SK-N-SH (cell line): ENCODE measurements at regions not wholly inside any gene's neighbourhood (a gene's known extent, or its start where the extent isn't known, plus 50 kb on each side); places are given as distances from the start of the nearest gene placed in this dataset.

Experiments
- CTCF ChIA-PET: fragments of 300-600, 350-600 bp; formaldehyde crosslinking; extraction: SDS; loops from one replicate; lab custom pipeline; 2021; lab: Yijun Ruan, JAX
- POLR2A ChIA-PET: fragments of 350-600 bp; sonication (Branson Sonifier 250); formaldehyde crosslinking; extraction: SDS; loops from one replicate; lab custom pipeline; 2020; ENCODE audit warnings: antibody characterized with exemption, inconsistent platforms; lab: Yijun Ruan, JAX
- DNase-seq: peaks from one replicate; pipeline ENCODE4 v3.0.0; 2012
- H2AFZ ChIP-seq: fragments of 200-600 bp; sonication (generic); 2 replicates; pipeline ENCODE4 v1.8.1; 2016; ENCODE audit warnings: antibody characterized with exemption, mild to moderate bottlenecking, low read depth
- H3F3A ChIP-seq: fragments of 200-600 bp; sonication (generic); replicated peaks from 2 replicates; pipeline ENCODE3; 2016; ENCODE audit warnings: antibody characterized with exemption, mild to moderate bottlenecking; ENCODE audit not compliant: insufficient read depth
- H3K27ac ChIP-seq, 2 experiments: fragments of 200-500 bp in 1 of 2; fragments of 200-600 bp in 1 of 2; sonication (Bioruptor generic) in 1 of 2; sonication (generic), shearing (Covaris generic) in 1 of 2; 2 replicates each; pipeline versions ENCODE4 v1.5.1 to v1.6.1; 2014 to 2016; ENCODE audit warnings: low read depth in 2 of 2, inconsistent platforms in 1 of 2, low read length in 1 of 2, mild to moderate bottlenecking in 1 of 2, mixed read lengths in 1 of 2
- H3K27me3 ChIP-seq: fragments of 200-600 bp; sonication (generic), shearing (Covaris generic); 2 replicates; pipeline ENCODE4 v1.6.1; 2016; ENCODE audit warnings: mixed run types; ENCODE audit not compliant: insufficient read depth
- H3K36me3 ChIP-seq, 2 experiments: fragments of 200-500 bp in 1 of 2; fragments of 200-600 bp in 1 of 2; sonication (Bioruptor generic) in 1 of 2; sonication (generic) in 1 of 2; replicated peaks in 1 of 2; 2 replicates each; pipeline versions ENCODE3 to v1.5.1; 2014 to 2016; ENCODE audit warnings: low read length in 1 of 2, mild to moderate bottlenecking in 1 of 2; ENCODE audit not compliant: insufficient read depth in 2 of 2, control insufficient read depth in 1 of 2
- H3K4me1 ChIP-seq, 2 experiments: fragments of 200-500 bp in 1 of 2; fragments of 200-600 bp in 1 of 2; sonication (Bioruptor generic) in 1 of 2; sonication (generic), shearing (Covaris generic) in 1 of 2; 2 replicates each; pipeline versions ENCODE4 v1.5.1 to v1.6.1; 2014 to 2016; ENCODE audit warnings: low read depth in 1 of 2, low read length in 1 of 2, mixed run types in 1 of 2; ENCODE audit not compliant: insufficient read depth in 2 of 2, control insufficient read depth in 1 of 2
- H3K4me2 ChIP-seq: fragments of 200-600 bp; sonication (generic), shearing (Covaris generic); 2 replicates; pipeline ENCODE4 v1.6.1; 2017; ENCODE audit warnings: mixed run types
- H3K4me3 ChIP-seq, 2 experiments: fragments of 200-500 bp in 1 of 2; fragments of 200-600 bp in 1 of 2; sonication (Bioruptor generic) in 1 of 2; sonication (generic), shearing (Covaris generic) in 1 of 2; 2 replicates each; pipeline versions ENCODE4 v1.5.1 to v1.8.1; 2014 to 2016; ENCODE audit warnings: low read depth in 2 of 2, inconsistent platforms in 1 of 2, low read length in 1 of 2, mild to moderate bottlenecking in 1 of 2, mixed read lengths in 1 of 2, moderate library complexity in 1 of 2
- H3K79me2 ChIP-seq: fragments of 200-600 bp; sonication (generic); 2 replicates; pipeline ENCODE4 v1.8.1; 2017; ENCODE audit warnings: mild to moderate bottlenecking; ENCODE audit not compliant: insufficient read depth
- H3K9ac ChIP-seq: fragments of 200-600 bp; sonication (generic); 2 replicates; pipeline ENCODE4 v1.6.1; 2017; ENCODE audit warnings: mixed run types
- H3K9me2 ChIP-seq: fragments of 200-600 bp; sonication (generic); 2 replicates; pipeline ENCODE4 v1.6.1; 2017; ENCODE audit warnings: mixed run types
- H3K9me3 ChIP-seq: fragments of 200-600 bp; sonication (generic); 2 replicates; pipeline ENCODE4 v1.6.1; 2017; ENCODE audit warnings: mixed run types, mild to moderate bottlenecking, moderate library complexity
- H4K20me1 ChIP-seq: fragments of 200-600 bp; sonication (generic); 2 replicates; pipeline ENCODE4 v1.6.1; 2017; ENCODE audit warnings: mild to moderate bottlenecking, mixed run types; ENCODE audit not compliant: insufficient read depth
- CHD2 ChIP-seq: fragments of 150-350 bp; IDR thresholded peaks from 2 replicates; pipeline ENCODE4 v1.6.1; 2018; ENCODE audit warnings: low read length; ENCODE audit not compliant: partially characterized antibody
- EP300 ChIP-seq, 2 experiments: IDR thresholded peaks; 2 replicates each; pipeline versions ENCODE4 v1.4.0 to v1.6.1; 2012; ENCODE audit warnings: borderline replicate concordance in 1 of 2, low read depth in 1 of 2, low read length in 1 of 2
- FOXM1 ChIP-seq: IDR thresholded peaks from 2 replicates; pipeline ENCODE4 v1.4.0; 2012; ENCODE audit warnings: low read depth, mild to moderate bottlenecking
- MEF2A ChIP-seq: IDR thresholded peaks from 2 replicates; pipeline ENCODE4 v1.4.0; 2012; ENCODE audit warnings: low read depth, borderline replicate concordance
- MXI1 ChIP-seq: IDR thresholded peaks from 2 replicates; pipeline ENCODE4 v1.6.1; 2012; ENCODE audit warnings: mild to moderate bottlenecking, low read depth, low read length, improper control_type of control experiment
- PBX3 ChIP-seq: IDR thresholded peaks from 2 replicates; pipeline ENCODE4; 2012
- POLR2AphosphoS5 ChIP-seq: IDR thresholded peaks from 2 replicates; pipeline ENCODE4 v1.6.1; 2012; ENCODE audit warnings: low read depth, low read length
- RAD21 ChIP-seq: IDR thresholded peaks from 2 replicates; pipeline ENCODE4 v1.6.1; 2012; ENCODE audit warnings: mild to moderate bottlenecking, low read length
- REST ChIP-seq: IDR thresholded peaks from 2 replicates; pipeline ENCODE4 v1.6.1; 2012; ENCODE audit warnings: mild to moderate bottlenecking, low read depth, low read length, moderate library complexity
- SIN3A ChIP-seq: IDR thresholded peaks from 2 replicates; pipeline ENCODE4 v1.6.1; 2012; ENCODE audit warnings: low read depth, mild to moderate bottlenecking, low read length, moderate library complexity, borderline replicate concordance
- WGBS: methylation state at CpG from one replicate; pipeline ENCODE4 v1.1.6; 2017; ENCODE audit warnings: low lambda C conversion rate; 5-methylcytosine and 5-hydroxymethylcytosine counted together

- WGBS: 88% methylated on average over 11 of the region's 12 CpGs
- no peak for TF ChIP-seq MEF2A
- TF ChIP-seq CHD2: no peak
- no peak for TF ChIP-seq RAD21
- peak; percentile 73; the same call in 1 of the 2 replicates for TF ChIP-seq REST
- TF ChIP-seq, all 33 proteins: peak for 1
- H3K27ac ChIP-seq: no peak overlapping the region
- no peaks in the 10 kb centered on the region for H3F3A ChIP-seq
- no peaks in the 10 kb centered on the region for H3K27me3 ChIP-seq
- no peak overlapping the region for H2AFZ ChIP-seq
- ChIA-PET CTCF (interaction anchor here (1.2 kb wide), 1 partner anchor 17 kb away, joined by 4 read pairs; no protein-coding TSS in a partner anchor), POLR2A (no interaction called here)
- H3K4me2 ChIP-seq: no peak overlapping the region
- H3K9me3 ChIP-seq: no peaks in the 10 kb centered on the region
- H4K20me1 ChIP-seq: no peaks in the 10 kb centered on the region
- no peak for DNase-seq
- no peaks in the 10 kb centered on the region for H3K9me2 ChIP-seq
- H3K36me3 ChIP-seq: no peaks in the 10 kb centered on the region
- no peak overlapping the region for H3K9ac ChIP-seq
- H3K79me2 ChIP-seq: no peaks in the 10 kb centered on the region
- H3K4me3 ChIP-seq: no peak overlapping the region
- H3K4me1 ChIP-seq: peaks cover 0 to 5% of the 10 kb centered on the region in 2 experiments; a peak in 1 of 4 replicates
These were observed 89.2 kb upstream of the SPATA12 start for GRCh38 chr3:56971261-56971660.

GRCh38 chr3:56970461-56970879 is 90.0 kb upstream of the SPATA12 start:
- H3K4me1 ChIP-seq: peaks cover 0 to 5% of the 10 kb centered on the region in 2 experiments; a peak in 1 of 4 replicates
- ChIA-PET POLR2A (no interaction called here), CTCF (interaction anchor here (1.2 kb wide), 1 partner anchor 18 kb away, joined by 4 read pairs; no protein-coding TSS in a partner anchor)
- H3K4me2 ChIP-seq: no peak overlapping the region
- H3K27ac ChIP-seq: no peak overlapping the region
- no peak overlapping the region for H3K9ac ChIP-seq
- no peaks in the 10 kb centered on the region for H3K27me3 ChIP-seq
- H2AFZ ChIP-seq: no peak overlapping the region
- no peaks in the 10 kb centered on the region for H3K79me2 ChIP-seq
- no peaks in the 10 kb centered on the region for H3K9me2 ChIP-seq
- H4K20me1 ChIP-seq: no peaks in the 10 kb centered on the region
- no peak overlapping the region for H3K4me3 ChIP-seq
- 76% methylated on average over 7 of the region's 7 CpGs for WGBS
- H3K36me3 ChIP-seq: no peaks in the 10 kb centered on the region
- DNase-seq: no peak
- no peaks in the 10 kb centered on the region for H3F3A ChIP-seq
- no peaks in the 10 kb centered on the region for H3K9me3 ChIP-seq
- TF ChIP-seq MEF2A (no peak), CHD2 (no peak), EP300 (IDR thresholded peaks at IDR 0.05; ENCODE audit: borderline replicate concordance in 1 of 2, low read depth in 1 of 2, low read length in 1 of 2) (no peak), SIN3A (no peak), FOXM1 (no peak), PBX3 (no peak), REST (no peak), MXI1 (no peak), POLR2AphosphoS5 (no peak), RAD21 (no peak)
